Stimulated activated CD8-positive, alpha-beta memory T cell treated with anti-CD3 and anti-CD28 coated beads, Interleukin-12 subunit alpha, Interleukin-12 subunit beta, amount 100 ng/mL, for 1 hour (primary cell): ENCODE measurements at regions not wholly inside any gene's neighbourhood (a gene's known extent, or its start where the extent isn't known, plus 50 kb on each side); places are given as distances from the start of the nearest gene placed in this dataset.
"Not testable (repeated sequence)": the region's sequence is repeated elsewhere in the genome, so short reads cannot be mapped to it uniquely, and the experiment has no call there.

Source experiments
- DNase-seq: peaks from one replicate; pipeline ENCODE4 v3.0.0-alpha.2; 2020; ENCODE audit warnings: low read depth

DNA sequence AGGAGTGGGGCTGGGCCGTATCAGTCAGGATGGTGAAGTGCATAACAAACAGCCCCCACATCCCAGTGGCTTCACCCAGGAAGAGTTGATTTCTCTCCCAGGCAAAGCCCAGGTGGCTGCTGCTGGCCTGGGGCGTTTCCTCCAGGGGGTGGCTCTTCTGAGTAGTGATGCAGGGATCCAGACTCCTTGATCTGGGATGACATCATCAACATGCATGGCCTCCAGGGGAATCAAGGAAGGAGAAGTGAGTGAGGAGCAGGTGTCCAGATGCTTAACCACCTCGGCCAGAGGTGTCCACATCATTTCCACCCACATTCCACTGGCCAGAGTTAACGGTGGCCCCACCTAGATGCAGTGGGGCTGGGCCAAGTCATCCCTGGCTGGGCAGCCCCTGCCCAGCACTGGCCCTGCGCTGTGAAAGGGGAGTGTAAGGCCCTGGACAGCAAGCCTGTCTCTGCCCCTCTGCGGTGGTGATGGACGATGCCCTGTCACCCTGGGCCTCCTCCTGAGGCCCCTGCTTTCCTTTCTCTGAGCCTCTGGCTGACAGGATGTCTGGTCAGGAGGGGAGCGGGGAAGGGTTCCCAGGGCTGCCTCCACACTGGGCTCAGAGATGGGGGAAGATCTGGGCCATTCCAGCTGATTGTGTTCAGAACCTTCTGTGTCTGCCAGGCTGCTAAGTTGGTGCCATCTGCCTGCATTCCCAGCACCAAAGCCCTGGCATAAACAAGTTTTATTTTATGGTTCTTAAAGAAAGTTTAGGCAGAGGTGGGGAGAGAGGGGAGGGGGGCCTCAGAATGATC is 598.2 kb downstream of the MATN1 start:
- no peak for DNase-seq

DNA sequence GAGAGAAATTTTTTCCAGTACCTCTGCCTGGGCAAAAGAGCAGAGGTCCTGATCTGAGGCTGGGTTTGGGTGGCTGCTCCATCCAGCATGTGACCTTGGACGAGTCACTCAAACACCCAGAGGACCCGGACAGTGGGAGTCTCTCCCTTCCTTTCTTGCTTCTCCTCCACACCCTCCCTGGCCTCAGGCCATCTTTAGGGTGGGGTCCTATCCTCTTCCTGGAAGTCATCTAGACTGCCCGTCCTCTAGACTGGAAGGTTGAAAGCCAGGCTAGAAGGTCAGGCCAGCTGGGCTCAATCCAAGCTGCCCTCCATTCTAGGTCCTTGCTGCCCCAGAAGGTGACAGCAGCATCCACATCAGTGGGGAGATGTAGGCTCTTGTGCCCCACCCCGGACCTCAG is 599.5 kb downstream of the MATN1 start:
- no peak for DNase-seq

DNA sequence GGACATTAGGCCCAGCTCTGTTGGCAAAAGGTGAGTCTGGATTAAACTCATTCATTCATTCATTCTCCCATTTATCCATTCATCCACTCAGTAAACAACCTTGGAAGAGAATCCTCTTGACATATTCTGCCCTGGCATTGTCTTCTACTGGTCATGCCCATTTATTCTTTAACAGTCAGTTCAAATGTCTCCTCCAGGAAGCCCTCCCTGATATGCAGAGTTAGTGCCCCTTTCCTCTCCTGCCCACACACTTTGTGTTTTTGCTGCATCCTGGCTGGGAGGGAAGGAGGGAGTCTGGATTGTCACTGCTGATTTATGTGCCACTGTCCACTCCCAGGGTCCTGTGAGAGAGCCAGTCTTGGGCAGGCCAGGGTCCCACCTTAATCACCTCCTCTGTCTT is 600.3 kb downstream of the MATN1 start:
- no peak for DNase-seq

DNA sequence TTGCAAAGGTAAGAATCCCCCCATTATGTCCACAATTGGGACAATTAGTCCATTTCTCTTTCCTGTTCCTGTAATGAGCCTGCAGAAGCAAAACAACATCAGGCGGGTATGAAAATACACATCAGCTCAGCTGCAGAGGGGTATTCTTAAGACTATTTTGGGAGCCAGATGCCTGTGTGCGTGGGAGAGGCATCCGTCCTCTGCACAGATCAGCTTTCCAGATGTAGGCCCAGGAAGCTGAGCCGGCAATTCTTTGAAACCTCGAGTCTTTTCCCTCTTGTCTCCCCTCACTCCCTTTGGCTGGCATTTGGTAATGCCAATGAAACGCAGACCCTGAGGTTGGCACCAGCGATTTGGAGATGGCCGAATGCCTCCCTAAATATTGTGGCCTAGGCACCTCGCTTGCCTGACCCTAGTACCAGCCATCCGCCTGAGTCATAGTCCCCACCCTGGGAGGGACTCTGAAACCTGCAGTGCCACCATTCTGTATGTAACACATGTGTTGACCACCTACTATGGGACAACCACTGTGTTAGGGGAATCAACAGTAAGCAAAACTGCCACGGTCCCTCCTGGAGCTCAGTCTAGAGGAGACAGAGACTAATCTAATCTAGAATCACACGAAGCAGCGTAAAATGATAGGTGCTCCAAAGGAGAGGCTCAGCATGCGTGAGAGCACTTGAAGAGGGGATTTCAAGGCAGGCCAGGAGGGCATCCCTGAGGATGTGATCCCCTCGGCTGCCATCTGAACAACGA is 603.0 kb downstream of the MATN1 start:
- no peak for DNase-seq

DNA sequence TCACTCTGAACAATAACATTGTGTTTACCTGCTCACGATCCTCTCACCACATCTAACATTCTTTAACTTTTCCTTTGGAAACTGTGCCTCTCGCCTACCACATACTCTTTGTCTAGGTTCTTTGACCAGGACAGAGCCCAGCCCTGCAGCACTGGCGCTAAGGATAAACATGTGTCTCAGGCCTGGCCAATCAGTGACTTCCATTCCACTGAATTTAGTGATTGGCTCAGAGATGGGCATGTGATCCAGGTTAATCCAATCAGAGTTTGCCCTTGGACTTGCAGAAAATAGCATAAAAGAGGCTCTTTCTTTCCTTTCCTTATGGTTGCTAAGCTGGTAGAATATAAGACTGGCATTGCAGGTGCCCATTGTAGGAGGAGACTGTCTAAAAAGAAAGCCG is 605.7 kb downstream of the MATN1 start:
- no peak for DNase-seq

DNA sequence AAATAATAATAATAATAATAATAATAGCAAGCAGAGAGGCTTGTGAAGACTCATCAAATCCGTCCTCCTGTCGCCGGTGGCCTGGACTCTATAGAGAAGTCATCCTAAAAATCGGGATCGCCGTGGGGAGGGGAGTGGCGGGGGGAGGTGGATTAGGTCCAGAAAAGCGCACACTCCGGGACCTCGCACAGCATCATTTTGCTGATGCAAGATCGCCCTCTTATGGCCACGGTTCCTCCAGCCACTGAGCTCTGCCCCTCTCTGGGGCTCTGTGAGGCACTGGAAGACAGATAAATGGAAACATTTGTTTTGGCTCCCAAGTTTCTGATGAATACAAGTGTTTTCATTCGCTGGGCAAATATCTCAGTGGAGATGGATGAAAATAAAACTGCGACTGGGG is 612.0 kb downstream of the MATN1 start:
- no peak for DNase-seq

DNA sequence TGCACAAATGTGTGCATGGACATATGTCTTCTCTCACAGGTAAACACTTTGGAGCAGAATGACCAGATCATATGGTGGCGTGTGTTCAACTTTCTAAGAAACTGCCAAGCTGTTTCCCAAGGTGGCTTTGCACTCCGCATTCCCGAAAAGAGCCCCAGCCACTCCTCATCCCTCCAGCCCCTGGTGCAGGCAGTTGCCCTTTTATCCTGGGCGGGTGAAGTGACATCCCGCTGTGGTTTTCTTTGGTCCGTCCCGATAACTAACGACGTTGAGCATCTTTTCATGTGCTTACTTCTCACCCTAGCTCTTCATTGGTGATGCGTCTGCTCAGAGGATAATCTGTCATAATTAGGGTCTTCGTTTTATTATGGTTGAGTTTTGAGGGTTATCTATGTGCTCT is 612.5 kb downstream of the MATN1 start:
- no peak for DNase-seq

DNA sequence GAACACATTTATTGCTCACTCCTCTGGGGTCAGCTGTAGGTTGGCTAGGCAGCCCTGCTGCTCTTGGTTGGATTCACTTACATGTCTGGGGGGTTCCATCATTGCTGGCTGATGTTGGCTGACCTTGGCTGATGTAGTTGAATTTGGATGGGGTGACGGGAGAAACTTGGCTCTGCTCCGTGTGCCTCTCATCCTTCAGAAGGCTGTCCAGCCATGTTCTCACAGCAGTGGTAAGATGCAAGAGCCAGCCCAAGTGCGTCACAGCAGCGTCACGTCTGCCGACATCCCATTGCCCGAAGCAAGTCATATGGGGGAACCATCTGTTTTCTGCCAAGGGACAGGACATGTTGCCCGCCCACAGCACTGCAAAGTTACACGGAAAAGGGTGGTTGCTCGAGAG is 613.5 kb downstream of the MATN1 start:
- DNase-seq = no peak

DNA sequence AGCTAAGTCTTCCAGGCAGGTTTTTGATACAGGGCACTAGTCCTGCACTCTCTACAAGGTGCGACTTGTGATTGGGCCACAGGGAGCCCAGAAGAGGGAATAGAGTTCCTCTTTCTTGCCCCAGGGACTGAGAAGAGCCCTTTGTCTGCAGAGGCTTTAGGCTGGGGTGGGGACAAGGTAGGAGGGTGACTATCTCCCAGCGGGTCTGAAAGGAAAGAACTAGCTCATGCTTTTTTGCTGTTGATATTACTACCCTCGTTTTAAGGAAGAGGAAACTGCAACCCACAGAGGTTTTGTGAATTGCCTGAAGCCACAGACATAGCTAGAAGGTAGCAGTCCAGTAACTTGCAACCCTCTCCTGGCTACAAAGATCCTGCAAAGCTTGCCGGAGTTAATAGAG is 615.2 kb downstream of the MATN1 start:
- no peak for DNase-seq

DNA sequence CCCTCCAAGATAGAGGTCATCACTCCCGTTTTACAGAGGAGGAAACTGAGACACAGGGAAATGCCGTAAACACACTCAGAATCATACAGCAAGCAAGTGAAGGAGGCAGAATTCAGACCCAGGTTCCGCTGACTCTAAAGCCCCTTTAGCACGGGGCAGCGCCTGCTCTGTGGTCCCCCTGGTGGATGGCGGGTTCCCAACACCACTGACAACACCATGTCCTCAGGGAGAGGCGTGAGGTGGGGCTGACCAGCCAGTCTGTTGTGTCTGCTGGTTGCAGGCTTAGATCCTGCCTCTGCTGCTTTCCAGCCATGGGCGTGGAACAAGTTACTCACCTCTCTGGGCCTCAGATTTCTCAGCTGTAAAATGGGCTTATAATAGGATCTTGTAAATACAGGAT is 617.3 kb downstream of the MATN1 start:
- no peak for DNase-seq

DNA sequence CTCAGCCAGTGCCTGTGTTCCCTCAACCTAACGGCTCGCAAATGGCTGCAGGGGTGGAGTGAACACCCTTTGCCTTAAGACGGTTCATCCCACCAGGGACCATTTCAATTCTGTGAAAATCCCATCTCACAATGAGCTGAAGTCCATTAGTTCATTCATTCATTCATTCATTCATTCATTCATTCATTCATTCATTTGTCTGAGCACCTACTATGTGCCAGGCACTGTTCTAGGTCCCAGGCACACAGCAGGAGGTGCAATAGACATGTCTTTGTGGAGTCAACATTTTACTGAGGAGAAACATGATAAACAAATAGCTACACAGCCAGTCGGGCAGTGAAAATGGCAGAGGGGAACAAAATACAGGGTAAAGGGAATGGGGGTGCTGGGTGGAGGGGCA is 618.8 kb downstream of the MATN1 start:
- no peak for DNase-seq

DNA sequence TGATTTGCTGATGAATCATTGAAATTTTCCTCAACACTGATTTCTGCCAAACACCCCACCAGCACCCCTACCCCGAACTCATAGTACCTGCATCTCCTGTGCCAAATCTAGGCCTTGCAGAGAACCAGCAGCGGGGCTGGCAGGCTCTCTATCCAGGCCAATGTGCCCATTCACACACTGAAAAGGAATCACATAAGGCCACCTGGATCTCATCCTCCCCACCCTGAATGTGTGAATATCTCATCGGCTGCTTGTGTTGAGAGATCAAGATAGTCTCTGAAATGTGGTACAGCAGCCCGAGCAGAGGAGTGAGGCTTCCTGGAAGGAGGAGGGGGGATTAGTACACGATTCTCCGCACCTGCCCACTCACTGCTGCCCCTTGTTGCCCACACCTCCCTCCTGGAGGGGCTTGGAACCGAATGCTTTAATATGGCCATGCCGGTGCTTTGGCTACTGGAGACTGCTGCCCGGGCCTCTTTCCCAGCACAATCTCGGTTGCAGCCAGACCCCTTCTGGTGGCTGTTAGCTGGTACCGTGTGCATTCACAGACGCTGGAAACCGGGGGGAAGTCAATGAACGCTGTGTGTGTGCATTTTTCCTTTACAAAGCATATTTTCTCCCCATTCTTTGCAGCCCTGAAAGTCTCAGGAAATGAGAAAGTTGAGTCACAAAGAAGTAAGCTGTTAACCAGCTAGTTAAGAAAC is 619.5 kb downstream of the MATN1 start:
- no peak for DNase-seq

DNA sequence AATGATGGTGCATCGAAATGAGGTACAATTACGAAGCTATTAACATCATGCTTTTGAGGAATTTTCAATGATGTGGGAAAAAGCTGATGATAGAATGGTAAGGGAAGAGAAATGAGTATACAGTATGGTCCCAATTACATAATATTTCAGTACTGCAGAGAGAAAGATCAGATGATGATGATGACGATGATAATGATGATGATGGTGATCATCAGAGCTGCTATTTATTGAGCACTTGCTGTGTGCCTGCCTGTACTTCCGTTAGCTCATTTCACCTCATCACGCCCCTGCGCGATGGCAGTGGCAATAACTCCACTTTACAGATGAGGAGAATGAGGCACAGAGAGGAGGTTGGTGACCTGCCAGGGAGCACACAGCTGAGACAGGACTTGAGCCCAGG is 620.8 kb downstream of the MATN1 start:
- DNase-seq = no peak

DNA sequence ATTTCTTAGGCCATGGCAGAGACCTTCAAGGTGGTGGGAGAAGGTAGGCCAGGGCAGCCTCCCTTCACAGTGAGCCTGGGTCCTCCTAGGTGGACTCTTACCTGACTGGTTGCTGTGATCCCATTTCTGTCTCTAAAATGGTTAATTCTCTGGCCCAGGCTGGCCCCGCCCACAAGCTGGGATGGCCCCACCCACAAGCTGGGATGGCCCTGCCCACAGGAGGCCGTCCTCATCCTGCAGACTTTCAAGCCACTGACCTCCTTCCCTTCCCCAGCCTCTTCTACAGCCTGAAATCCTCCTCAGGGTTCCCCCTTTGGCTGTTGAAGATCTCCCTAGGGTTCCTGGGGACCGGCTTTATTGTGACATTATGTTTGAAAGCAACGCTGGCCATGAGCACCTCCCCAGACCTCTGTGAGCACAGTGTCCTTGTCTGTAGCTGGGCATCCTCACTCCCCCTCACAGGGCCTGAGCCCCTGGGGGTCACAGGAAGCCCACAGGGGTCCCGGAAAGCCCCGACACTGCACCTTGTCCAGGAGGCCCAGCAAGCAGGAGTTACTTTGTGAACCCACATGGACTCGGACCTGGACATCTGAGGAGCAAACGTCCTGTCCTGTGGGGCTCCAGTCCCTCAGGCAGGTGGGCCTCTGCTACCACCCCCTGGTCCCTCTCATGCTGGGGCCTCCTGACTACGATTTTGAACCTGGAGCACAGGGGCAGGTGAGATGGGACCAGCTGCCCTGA is 621.7 kb downstream of the MATN1 start:
- no peak for DNase-seq

DNA sequence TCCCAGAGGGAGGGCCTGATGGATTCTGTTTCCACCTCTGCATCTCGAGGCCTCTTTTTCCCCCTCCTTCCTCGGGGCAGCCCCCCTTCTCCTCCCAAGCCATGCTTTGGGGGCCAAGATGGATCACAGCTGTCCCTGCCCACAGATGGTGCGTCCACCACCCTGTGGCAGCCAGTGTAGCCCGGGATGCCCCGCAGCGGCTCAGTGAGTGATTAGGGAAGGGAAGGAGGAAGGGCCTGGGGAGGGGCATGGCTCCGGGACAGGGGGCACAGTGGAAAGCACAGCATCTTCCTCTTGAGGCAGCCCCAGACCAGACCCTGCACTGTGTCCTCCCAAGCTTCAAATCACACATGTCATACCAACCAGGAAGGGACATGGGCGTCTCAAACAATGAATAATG is 622.4 kb downstream of the MATN1 start:
- DNase-seq = no peak

DNA sequence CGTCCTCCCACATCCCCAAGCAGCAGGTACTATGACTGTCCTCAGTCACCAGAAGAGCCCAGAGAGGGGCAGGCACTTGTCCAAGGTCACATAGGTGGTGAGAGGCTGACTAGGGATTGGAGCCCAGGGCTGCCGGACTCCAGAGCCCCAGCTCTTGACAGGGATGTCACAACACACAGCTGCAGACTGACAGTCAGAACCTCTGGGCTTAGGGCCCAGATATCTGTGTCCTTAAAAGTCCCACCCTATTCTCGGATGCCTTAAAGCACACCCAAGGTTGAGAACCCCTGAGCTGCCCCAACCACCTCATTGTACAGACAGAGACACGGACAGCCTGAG is 622.9 kb downstream of the MATN1 start:
- DNase-seq = no peak

DNA sequence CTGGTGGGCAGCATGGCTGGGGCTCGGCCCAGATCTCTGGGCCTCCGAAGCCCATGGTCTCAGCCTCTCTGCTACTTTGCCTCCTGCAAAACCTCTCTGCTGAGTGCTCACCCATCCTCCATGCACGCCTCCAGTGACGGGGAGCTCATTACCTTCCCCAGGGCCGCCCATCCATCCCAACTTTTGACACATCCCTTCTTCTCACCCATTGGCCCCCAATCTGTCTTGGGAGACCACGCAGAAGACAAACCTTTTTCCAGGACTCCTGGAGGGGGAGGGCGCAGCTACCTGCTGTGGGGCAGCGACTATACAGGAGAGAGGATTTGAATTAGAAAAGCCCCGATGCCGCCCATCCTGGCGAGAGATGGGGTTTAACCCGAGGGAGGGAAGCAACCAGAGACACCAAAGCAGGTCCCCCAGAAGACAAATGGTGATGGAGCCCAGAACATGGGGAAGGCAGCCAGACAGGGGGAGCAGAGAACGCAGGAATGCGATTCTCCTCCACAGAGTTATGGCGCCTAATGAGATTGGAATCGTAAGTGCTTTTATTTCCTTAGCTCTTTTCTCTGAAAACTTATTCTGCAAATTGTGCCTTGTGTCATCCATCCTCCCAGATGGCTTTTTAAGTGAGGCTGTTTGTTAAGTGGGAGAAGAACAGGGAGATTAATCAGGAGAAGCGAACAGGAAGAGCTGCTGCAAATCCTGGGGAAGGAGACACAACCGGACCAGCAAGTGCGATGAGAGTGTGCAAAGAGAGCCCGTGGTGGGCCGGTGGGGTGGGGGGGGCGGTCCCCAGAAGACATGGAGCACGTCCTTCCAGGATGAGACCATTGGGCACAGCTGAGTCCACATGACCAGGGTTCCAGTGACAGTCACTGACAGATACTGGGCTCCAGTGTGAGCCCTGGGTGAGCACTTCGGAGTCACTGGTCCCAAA is 623.5 kb downstream of the MATN1 start:
- no peak for DNase-seq

DNA sequence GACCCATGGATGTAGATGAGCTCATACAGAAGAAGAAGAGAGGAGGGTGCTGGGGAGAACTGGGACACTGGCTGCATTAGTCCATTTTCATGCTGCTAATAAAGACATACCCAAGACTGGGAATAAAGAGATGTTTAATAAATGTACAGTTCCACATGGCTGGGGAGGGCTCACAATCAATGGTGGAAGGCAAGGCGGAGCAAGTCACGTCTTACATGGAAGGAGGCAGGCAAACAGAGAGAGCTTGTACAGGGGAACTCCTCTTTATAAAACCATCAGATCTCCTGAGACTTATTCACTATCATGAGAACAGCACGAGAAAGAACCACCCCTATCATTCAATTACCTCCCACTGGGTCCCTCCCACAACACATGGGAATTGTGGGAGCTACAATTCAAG is 625.5 kb downstream of the MATN1 start:
- DNase-seq = not testable (repeated sequence)

DNA sequence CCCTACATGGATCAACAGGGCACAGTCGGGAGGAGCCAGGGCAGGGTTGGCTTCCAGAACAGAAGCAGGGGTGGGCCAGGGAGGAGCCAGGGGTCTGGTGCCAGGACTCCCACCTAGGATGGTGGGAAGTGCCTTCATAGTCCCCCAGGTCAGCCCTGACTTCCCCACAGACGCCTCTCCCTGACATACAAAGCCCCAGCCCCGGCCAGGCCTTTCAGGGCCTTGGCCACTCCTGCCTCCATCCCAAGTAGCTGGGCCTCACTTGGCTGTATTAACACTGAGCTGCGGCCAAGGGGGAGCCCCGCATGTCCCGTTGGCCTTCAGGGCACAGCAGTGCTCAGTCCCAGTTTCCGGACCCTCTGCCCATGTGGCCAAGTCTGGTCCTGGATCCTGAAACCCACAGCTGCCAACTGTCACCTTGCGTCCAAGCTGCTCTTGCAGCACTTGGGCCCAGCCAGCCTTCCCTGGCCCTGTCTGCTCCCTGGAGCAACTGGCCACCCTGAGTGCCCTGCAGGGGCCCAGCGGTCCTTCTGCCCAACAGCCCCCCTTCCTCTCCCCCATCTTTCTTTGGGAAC is 627.8 kb downstream of the MATN1 start:
- DNase-seq = no peak

DNA sequence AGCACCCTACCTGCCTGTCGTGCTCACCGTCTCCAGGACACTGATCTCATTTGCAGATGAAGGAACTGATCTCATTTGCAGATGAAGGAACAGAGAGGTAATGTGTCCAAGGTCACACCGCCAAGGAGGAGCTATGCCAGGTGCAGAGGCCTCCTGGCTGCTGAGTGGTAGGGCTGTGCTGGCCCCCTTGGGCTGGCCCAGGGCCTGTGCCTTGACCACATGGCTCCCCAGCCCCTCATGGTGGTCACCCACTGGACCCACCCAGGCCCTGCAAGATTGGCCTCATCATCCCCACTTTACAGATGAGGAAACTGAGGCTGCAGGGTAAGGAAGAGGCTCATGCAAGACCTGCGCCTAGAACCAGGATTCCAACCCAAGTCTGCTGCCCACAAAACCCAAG is 628.3 kb downstream of the MATN1 start:
- DNase-seq = no peak
